PFSK-1 (cell line): ENCODE measurements at regions not wholly inside any gene's neighbourhood (a gene's known extent, or its start where the extent isn't known, plus 50 kb on each side); places are given as distances from the start of the nearest gene placed in this dataset.

Experiments
- FOXP2 ChIP-seq: optimal IDR thresholded peaks from 2 replicates; pipeline ENCODE3; 2011; ENCODE audit warnings: borderline replicate concordance, control low read depth, inconsistent platforms; ENCODE audit not compliant: insufficient read depth; ENCODE audit errors: extremely low read length, extremely low read depth
- POLR2AphosphoS5 ChIP-seq: IDR thresholded peaks from 2 replicates; pipeline ENCODE4 v1.6.1; 2012; ENCODE audit warnings: low read depth, mild to moderate bottlenecking, control low read depth, low read length, moderate library complexity
- SIN3A ChIP-seq: IDR thresholded peaks from 2 replicates; pipeline ENCODE4 v1.6.1; 2012; ENCODE audit warnings: mild to moderate bottlenecking, low read length, moderate library complexity, borderline replicate concordance; ENCODE audit not compliant: insufficient read depth
- TAF1 ChIP-seq: IDR thresholded peaks from 2 replicates; pipeline ENCODE4 v1.6.1; 2012; ENCODE audit warnings: low read length, control low read depth, borderline replicate concordance; ENCODE audit not compliant: insufficient read depth
- TF ChIP-seq, protein P1 (sequence below), 2 experiments: IDR thresholded peaks; 2 replicates each; pipeline versions ENCODE4 v1.6.1 to v1.8.0; 2011 to 2012; ENCODE audit warnings: low read depth in 2 of 2, low read length in 2 of 2, control low read depth in 1 of 2, inconsistent platforms in 1 of 2, mild to moderate bottlenecking in 1 of 2, moderate library complexity in 1 of 2; ENCODE audit not compliant: insufficient read depth in 1 of 2

DNA sequence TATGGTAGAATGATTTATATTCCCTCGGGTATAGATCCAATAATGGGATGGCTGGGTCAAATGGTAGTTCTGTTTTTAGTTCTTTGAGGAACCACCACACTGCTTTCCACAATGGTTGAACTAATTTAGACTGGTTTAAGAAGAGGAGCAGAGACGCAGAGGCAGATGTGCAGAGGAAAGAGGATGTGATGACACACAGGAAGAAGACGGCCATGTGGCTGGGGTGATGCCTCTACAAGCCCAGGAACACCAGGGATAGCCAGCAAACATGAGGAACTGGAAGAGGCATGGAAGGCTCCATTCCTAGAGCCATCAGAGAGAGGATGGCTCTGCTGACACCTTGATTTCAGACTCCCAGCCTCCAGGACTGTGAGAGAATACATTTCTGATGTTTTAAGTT lies 218.3 kb upstream of the DTNBP1 start:
- TF ChIP-seq, protein P1, sequence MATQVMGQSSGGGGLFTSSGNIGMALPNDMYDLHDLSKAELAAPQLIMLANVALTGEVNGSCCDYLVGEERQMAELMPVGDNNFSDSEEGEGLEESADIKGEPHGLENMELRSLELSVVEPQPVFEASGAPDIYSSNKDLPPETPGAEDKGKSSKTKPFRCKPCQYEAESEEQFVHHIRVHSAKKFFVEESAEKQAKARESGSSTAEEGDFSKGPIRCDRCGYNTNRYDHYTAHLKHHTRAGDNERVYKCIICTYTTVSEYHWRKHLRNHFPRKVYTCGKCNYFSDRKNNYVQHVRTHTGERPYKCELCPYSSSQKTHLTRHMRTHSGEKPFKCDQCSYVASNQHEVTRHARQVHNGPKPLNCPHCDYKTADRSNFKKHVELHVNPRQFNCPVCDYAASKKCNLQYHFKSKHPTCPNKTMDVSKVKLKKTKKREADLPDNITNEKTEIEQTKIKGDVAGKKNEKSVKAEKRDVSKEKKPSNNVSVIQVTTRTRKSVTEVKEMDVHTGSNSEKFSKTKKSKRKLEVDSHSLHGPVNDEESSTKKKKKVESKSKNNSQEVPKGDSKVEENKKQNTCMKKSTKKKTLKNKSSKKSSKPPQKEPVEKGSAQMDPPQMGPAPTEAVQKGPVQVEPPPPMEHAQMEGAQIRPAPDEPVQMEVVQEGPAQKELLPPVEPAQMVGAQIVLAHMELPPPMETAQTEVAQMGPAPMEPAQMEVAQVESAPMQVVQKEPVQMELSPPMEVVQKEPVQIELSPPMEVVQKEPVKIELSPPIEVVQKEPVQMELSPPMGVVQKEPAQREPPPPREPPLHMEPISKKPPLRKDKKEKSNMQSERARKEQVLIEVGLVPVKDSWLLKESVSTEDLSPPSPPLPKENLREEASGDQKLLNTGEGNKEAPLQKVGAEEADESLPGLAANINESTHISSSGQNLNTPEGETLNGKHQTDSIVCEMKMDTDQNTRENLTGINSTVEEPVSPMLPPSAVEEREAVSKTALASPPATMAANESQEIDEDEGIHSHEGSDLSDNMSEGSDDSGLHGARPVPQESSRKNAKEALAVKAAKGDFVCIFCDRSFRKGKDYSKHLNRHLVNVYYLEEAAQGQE (IDR thresholded peaks at IDR 0.05; ENCODE audit: insufficient read depth in 1 of 2, low read depth in 2 of 2, low read length in 2 of 2): no peak

DNA sequence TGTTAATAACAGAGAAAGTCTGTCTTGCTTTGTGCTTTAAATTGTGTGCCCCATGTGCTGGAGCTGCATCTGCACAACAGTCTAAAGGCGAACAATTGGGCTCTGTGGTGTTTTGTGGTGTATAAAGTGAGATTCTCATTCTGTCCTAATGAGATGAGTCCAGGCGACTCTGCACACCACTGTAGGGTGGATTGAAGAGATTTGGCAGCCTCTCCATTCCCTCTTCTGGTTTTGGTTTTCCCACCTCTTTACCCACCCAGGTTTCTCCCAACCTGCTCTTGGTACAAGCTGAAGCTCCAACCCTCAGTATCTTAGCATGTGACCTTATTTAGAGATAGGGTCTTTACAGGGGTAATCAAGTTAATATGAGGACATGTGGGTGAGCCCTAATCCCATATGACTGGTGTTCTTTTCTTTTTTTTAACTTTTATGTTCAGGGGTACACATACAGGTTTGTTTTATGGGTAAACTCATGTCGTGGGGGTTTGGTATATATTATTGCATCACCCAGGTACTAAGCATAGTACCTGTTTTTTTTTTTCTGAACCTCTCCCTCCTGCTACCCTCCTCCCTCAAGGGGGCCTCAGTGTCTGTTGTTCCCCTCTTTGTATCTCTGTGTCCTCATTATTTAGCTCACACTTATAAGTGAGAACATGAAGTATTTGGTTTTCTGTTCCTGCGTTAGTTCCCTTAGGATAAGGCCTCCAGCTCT lies 217.6 kb upstream of the DTNBP1 start:
- TF ChIP-seq SIN3A (no peak), POLR2AphosphoS5 (no peak), TAF1 (no peak), FOXP2 (no peak)
- TF ChIP-seq, protein P1 (IDR thresholded peaks at IDR 0.05; ENCODE audit: insufficient read depth in 1 of 2, low read depth in 2 of 2, low read length in 2 of 2): no peak

DNA sequence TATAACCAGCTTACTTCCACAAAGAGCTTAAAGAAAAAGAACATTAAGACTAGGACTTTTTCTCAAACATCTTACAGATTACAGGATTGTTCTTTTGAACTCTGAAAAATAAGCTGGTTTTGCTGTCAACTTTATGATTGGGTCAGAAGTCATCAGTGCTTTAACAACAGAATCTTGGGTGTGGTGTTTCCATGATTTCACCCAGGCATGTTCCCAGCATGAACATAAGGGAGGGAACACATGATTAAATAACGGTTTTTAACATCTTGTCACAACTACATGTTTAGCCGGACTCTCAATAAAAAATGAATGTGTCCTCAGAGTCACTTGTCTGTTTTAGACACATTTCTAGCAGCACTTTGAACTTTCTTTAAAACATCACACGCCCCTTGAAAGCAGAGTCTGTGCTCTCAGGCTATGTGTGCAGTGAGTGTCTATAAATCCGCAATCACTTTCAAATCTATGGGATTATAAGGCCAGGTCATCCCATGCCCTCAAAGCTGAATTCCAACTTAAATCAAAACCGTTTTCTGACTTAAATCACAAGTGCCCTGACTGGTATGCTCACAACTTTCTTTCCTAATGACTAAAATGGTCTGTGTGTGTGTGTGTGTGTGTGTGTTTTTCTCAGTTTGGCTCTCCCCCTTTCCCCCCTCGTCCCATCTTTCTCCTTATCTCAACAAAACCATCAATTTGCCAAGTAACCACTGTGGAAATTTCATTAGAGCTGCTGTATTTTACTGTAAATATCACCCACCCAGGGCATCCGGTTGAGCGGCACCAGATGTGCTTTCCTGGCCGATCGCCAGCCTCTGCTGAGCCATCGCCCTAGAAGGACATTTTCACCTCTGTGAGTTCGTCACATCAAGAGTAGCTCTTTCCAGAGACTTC lies 216.8 kb upstream of the DTNBP1 start:
- TF ChIP-seq POLR2AphosphoS5: peak; percentile 54; the same call in 1 of the 2 replicates
- TF ChIP-seq, protein P1 (IDR thresholded peaks at IDR 0.05; ENCODE audit: insufficient read depth in 1 of 2, low read depth in 2 of 2, low read length in 2 of 2): peak in 1 of 2 experiments; percentile 76; a peak in 2 of 4 replicates
- TF ChIP-seq TAF1: 0 out of 2 replicates have a peak, but pooled peaks have one; percentile 42
- peak; percentile 69; the same call in 1 of the 2 replicates for TF ChIP-seq SIN3A
- TF ChIP-seq FOXP2: no peak

DNA sequence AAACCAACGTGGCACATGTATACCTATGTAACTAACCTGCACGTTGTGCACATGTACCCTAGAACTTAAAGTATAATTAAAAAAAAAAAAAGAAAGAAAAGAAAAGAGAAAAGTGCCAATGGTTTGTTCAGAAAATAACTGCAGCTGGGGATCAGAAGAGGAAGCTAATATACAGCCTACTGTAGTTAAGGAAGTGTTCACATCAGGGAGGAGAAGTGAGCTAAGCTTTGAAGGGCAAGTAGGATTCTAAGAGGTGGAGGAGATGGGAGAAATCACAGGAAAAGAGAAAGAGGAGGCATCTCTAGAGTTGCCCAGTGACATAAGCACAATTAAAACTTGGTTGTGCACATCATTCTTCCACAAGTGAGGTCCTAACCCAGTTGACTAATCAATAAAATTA lies 214.4 kb upstream of the DTNBP1 start:
- TF ChIP-seq POLR2AphosphoS5 (no peak), FOXP2 (no peak), SIN3A (no peak), TAF1 (no peak)
- TF ChIP-seq, protein P1 (IDR thresholded peaks at IDR 0.05; ENCODE audit: insufficient read depth in 1 of 2, low read depth in 2 of 2, low read length in 2 of 2): no peak
